22Rv1 (cell line): ENCODE measurements at regions not wholly inside any gene's neighbourhood (a gene's known extent, or its start where the extent isn't known, plus 50 kb on each side); places are given as distances from the start of the nearest gene placed in this dataset.

Experiments used
- ZFX ChIP-seq: fragments of 450-650 bp; IDR thresholded peaks from 2 replicates; pipeline ENCODE4 v1.6.1; 2017; ENCODE audit warnings: antibody characterized with exemption, borderline replicate concordance
- TF ChIP-seq, protein P1 (sequence below): fragments of 450-650 bp; IDR thresholded peaks from 2 replicates; pipeline ENCODE4 v1.5.1; 2017; ENCODE audit warnings: mild to moderate bottlenecking

DNA sequence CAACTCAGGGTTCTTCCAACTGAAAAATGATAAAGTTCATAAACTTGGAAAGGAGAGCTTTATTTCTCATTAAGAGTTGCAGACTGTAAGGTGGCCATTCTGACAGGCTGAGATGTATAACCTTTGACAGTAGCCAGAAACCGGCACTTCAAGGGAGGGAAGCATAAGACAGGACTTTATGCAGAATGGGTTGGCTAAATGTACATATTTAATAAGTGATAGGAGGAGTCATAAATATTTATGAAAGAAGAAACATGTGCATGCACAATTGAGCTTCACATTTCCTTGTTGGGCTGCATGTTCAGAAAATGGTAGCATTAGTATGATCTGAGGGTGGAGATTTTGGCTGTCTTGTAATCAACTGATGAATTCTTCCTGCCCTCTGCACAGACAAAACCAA is 57.1 kb upstream of the ICA1 start:
- TF ChIP-seq, protein P1, sequence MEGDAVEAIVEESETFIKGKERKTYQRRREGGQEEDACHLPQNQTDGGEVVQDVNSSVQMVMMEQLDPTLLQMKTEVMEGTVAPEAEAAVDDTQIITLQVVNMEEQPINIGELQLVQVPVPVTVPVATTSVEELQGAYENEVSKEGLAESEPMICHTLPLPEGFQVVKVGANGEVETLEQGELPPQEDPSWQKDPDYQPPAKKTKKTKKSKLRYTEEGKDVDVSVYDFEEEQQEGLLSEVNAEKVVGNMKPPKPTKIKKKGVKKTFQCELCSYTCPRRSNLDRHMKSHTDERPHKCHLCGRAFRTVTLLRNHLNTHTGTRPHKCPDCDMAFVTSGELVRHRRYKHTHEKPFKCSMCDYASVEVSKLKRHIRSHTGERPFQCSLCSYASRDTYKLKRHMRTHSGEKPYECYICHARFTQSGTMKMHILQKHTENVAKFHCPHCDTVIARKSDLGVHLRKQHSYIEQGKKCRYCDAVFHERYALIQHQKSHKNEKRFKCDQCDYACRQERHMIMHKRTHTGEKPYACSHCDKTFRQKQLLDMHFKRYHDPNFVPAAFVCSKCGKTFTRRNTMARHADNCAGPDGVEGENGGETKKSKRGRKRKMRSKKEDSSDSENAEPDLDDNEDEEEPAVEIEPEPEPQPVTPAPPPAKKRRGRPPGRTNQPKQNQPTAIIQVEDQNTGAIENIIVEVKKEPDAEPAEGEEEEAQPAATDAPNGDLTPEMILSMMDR: no peak
- no peak for TF ChIP-seq ZFX
